ENCODE measurements at regions not wholly inside any gene's neighbourhood (a gene's known extent, or its start where the extent isn't known, plus 50 kb on each side); places are given as distances from the start of the nearest gene placed in this dataset.
A peak's percentile ranks its signal among the peaks of the same experiment; 100 is the strongest.

GRCh38 chr2:40824278-40824677 lies 372.4 kb upstream of the SLC8A1 start:
- no peak for DNase-seq (ENCODE audit: low read depth)
- TF ChIP-seq CTCF (IDR thresholded peaks at IDR 0.05; ENCODE audit: insufficient read depth, low read depth, low read length): no peak
- H3K4me3 ChIP-seq (ENCODE audit: low read depth, low read length): no peak overlapping the region

GRCh38 chr2:40827392-40827791 lies 375.5 kb upstream of the SLC8A1 start:
- TF ChIP-seq CTCF (IDR thresholded peaks at IDR 0.05; ENCODE audit: insufficient read depth, low read depth, low read length): no peak
- DNase-seq (ENCODE audit: low read depth): no peak
- H3K4me3 ChIP-seq (ENCODE audit: low read depth, low read length): no peak overlapping the region

GRCh38 chr2:40831321-40831873 lies 379.5 kb upstream of the SLC8A1 start:
- TF ChIP-seq CTCF (IDR thresholded peaks at IDR 0.05; ENCODE audit: insufficient read depth, low read depth, low read length): no peak

GRCh38 chr2:40841856-40842255 lies 390.0 kb upstream of the SLC8A1 start:
- no peak overlapping the region for H3K4me3 ChIP-seq (ENCODE audit: low read depth, low read length)
- no peak for DNase-seq (ENCODE audit: low read depth)

More at GRCh38 chr2:40831321-40831873, 379.5 kb upstream of the SLC8A1 start:
- no peak overlapping the region for H3K4me3 ChIP-seq (ENCODE audit: low read depth, low read length)
- DNase-seq (ENCODE audit: low read depth): no peak

GRCh38 chr2:40844353-40845277 lies 392.7 kb upstream of the SLC8A1 start:
- H3K4me3 ChIP-seq (ENCODE audit: low read depth, low read length): no peak overlapping the region
- DNase-seq (ENCODE audit: low read depth): peak; percentile 3
- TF ChIP-seq CTCF (IDR thresholded peaks at IDR 0.05; ENCODE audit: insufficient read depth, low read depth, low read length): no peak

More at GRCh38 chr2:40841856-40842255, 390.0 kb upstream of the SLC8A1 start:
- TF ChIP-seq CTCF (IDR thresholded peaks at IDR 0.05; ENCODE audit: insufficient read depth, low read depth, low read length): no peak

GRCh38 chr2:40851661-40852060 lies 399.8 kb upstream of the SLC8A1 start:
- TF ChIP-seq CTCF (IDR thresholded peaks at IDR 0.05; ENCODE audit: insufficient read depth, low read depth, low read length): no peak
- no peak for DNase-seq (ENCODE audit: low read depth)
- H3K4me3 ChIP-seq (ENCODE audit: low read depth, low read length): no peak overlapping the region

Measured in fibroblast of villous mesenchyme (primary cell).